ENCODE measurements at regions not wholly inside any gene's neighbourhood (a gene's known extent, or its start where the extent isn't known, plus 50 kb on each side); places are given as distances from the start of the nearest gene placed in this dataset.

DNA sequence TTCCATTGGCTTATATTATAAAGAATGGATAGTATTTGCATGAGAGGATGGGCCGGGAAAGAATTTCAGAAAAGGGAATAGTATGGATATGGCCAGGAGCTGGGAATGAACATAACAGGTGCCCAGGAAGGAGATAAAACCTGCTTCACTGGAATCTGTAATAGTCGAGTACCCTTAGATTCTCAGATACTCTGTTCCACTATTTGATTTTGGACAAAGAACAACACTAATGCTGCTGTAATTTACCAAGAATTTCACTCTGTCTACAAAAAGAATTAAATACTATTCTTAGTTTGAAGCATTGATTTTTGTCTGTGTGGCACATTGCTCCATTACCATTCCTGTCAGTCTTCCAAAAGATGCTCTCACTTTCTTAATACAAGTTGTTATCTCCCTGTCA, 718.2 kb upstream of the LRRN3 start:
- TF ChIP-seq BACH2 (CRISPR knock-in tag; IDR thresholded peaks at IDR 0.05; ENCODE audit: borderline replicate concordance) (no peak), RARB (CRISPR knock-in tag; IDR thresholded peaks at IDR 0.05) (no peak), ESRRG (CRISPR knock-in tag; IDR thresholded peaks at IDR 0.05) (no peak), ISL1 (CRISPR knock-in tag; IDR thresholded peaks at IDR 0.05) (no peak), SNAI2 (CRISPR knock-in tag; IDR thresholded peaks at IDR 0.05) (no peak), ARNTL (CRISPR knock-in tag; IDR thresholded peaks at IDR 0.05; ENCODE audit: borderline replicate concordance, low read depth) (no peak)
- ATAC-seq = no peak

DNA sequence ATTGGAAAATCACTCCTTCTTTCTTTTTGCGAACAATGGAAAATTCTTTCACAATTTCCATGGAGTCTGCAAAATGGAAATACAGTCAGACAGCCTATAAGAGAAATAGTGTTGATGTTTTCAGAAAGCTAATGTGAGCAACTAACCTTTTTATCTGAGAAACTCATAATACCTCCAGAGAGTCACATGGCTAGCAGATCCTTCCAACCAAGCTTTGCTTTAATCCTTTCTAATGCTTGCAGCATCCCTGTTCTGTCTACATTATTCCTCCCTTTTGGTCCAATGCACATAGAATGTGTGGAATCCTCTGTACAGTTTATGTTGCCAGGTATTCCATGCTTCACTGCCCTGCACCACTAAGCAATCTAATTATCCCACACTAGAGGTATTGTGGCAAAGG, 717.5 kb upstream of the LRRN3 start:
- no peak for ATAC-seq

DNA sequence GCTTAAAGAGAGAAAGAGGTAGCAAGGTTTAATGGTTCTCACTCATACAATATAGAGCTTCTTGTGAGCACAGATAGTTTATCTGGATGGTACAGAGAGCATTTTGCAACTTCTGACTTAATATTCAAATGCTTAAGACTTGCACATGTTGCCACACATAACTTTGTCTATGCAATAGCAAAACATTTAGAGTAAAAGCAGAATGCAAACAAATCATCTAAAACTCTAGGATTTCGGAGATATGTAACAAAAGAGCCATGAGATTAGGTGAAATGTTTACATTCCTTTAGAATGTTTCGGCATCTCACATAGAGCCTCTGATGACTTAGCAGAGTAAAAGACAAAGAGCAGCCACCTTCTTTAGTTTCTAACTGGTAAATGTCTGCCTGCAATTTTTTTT, 717.1 kb upstream of the LRRN3 start:
- no peak for ATAC-seq
- TF ChIP-seq OSR1 (CRISPR knock-in tag; IDR thresholded peaks at IDR 0.05) (no peak), POU6F1 (CRISPR knock-in tag; IDR thresholded peaks at IDR 0.05; ENCODE audit: borderline replicate concordance, low read depth) (no peak), CSDC2 (CRISPR knock-in tag; IDR thresholded peaks at IDR 0.05) (no peak), ARNTL (CRISPR knock-in tag; IDR thresholded peaks at IDR 0.05; ENCODE audit: borderline replicate concordance, low read depth) (no peak), SNAI2 (CRISPR knock-in tag; IDR thresholded peaks at IDR 0.05) (no peak), ESRRG (CRISPR knock-in tag; IDR thresholded peaks at IDR 0.05) (no peak)

More for the DNA sequence above, 717.5 kb upstream of the LRRN3 start:
- TF ChIP-seq CREB5 (CRISPR knock-in tag; IDR thresholded peaks at IDR 0.05; ENCODE audit: low read depth) = no peak
- TF ChIP-seq ESRRG (CRISPR knock-in tag; IDR thresholded peaks at IDR 0.05) = no peak
- TF ChIP-seq PPARA (CRISPR knock-in tag; IDR thresholded peaks at IDR 0.05; ENCODE audit: borderline replicate concordance) = no peak
- TF ChIP-seq, protein P1, sequence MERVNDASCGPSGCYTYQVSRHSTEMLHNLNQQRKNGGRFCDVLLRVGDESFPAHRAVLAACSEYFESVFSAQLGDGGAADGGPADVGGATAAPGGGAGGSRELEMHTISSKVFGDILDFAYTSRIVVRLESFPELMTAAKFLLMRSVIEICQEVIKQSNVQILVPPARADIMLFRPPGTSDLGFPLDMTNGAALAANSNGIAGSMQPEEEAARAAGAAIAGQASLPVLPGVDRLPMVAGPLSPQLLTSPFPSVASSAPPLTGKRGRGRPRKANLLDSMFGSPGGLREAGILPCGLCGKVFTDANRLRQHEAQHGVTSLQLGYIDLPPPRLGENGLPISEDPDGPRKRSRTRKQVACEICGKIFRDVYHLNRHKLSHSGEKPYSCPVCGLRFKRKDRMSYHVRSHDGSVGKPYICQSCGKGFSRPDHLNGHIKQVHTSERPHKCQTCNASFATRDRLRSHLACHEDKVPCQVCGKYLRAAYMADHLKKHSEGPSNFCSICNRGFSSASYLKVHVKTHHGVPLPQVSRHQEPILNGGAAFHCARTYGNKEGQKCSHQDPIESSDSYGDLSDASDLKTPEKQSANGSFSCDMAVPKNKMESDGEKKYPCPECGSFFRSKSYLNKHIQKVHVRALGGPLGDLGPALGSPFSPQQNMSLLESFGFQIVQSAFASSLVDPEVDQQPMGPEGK (CRISPR knock-in tag; IDR thresholded peaks at IDR 0.05; ENCODE audit: borderline replicate concordance) = no peak
- TF ChIP-seq CSRNP3 (CRISPR knock-in tag; IDR thresholded peaks at IDR 0.05) = no peak
- no peak for TF ChIP-seq CSDC2 (CRISPR knock-in tag; IDR thresholded peaks at IDR 0.05)
- no peak for TF ChIP-seq POU6F1 (CRISPR knock-in tag; IDR thresholded peaks at IDR 0.05; ENCODE audit: borderline replicate concordance, low read depth)
- no peak for TF ChIP-seq TOX (CRISPR knock-in tag; IDR thresholded peaks at IDR 0.05; ENCODE audit: borderline replicate concordance)
- no peak for TF ChIP-seq ZFP30 (CRISPR knock-in tag; IDR thresholded peaks at IDR 0.05)
- TF ChIP-seq ZFP3 (CRISPR knock-in tag; IDR thresholded peaks at IDR 0.05) = no peak
- TF ChIP-seq ZNF70 (CRISPR knock-in tag; IDR thresholded peaks at IDR 0.05) = no peak
- TF ChIP-seq SNAI2 (CRISPR knock-in tag; IDR thresholded peaks at IDR 0.05) = no peak
- no peak for TF ChIP-seq ZC3H10 (CRISPR knock-in tag; IDR thresholded peaks at IDR 0.05)
- no peak for TF ChIP-seq OSR1 (CRISPR knock-in tag; IDR thresholded peaks at IDR 0.05)
- no peak for TF ChIP-seq GLIS3 (CRISPR knock-in tag; IDR thresholded peaks at IDR 0.05)
- TF ChIP-seq ZNF565 (CRISPR knock-in tag; conservative IDR thresholded peaks at IDR 0.05; ENCODE audit: low read depth) = no peak
- TF ChIP-seq ZNF8 (CRISPR knock-in tag; IDR thresholded peaks at IDR 0.05) = no peak
- no peak for TF ChIP-seq TCF4 (CRISPR knock-in tag; IDR thresholded peaks at IDR 0.05; ENCODE audit: borderline replicate concordance)

DNA sequence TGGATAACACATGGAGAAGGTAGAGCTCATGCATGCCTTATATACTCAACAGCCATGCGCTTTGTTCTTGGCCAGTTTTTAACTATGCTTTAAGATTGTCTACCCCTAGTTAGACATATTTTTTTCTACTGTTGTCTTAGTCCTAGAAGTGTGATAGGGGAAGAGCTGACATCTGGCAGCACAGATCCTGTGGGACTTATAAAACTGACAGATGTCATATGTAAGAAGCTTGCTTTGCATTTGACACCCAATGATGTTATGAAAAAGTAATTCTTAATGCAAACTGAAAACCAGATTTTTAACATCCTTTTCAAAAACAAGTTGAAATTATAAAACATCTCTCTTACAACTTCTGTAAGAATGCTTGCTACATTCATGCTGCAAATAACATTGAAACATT, 715.9 kb upstream of the LRRN3 start:
- ATAC-seq = no peak
- TF ChIP-seq OSR1 (CRISPR knock-in tag; IDR thresholded peaks at IDR 0.05) (no peak), TOX (CRISPR knock-in tag; IDR thresholded peaks at IDR 0.05; ENCODE audit: borderline replicate concordance) (no peak), ZC3H10 (CRISPR knock-in tag; IDR thresholded peaks at IDR 0.05) (no peak), TCF4 (CRISPR knock-in tag; IDR thresholded peaks at IDR 0.05; ENCODE audit: borderline replicate concordance) (no peak), PPARA (CRISPR knock-in tag; IDR thresholded peaks at IDR 0.05; ENCODE audit: borderline replicate concordance) (no peak), POU6F1 (CRISPR knock-in tag; IDR thresholded peaks at IDR 0.05; ENCODE audit: borderline replicate concordance, low read depth) (no peak), ZNF8 (CRISPR knock-in tag; IDR thresholded peaks at IDR 0.05) (no peak), ZFP30 (CRISPR knock-in tag; IDR thresholded peaks at IDR 0.05) (no peak), ZNF565 (CRISPR knock-in tag; conservative IDR thresholded peaks at IDR 0.05; ENCODE audit: low read depth) (no peak), ARNTL (CRISPR knock-in tag; IDR thresholded peaks at IDR 0.05; ENCODE audit: borderline replicate concordance, low read depth) (no peak), BACH2 (CRISPR knock-in tag; IDR thresholded peaks at IDR 0.05; ENCODE audit: borderline replicate concordance) (no peak), SNAI2 (CRISPR knock-in tag; IDR thresholded peaks at IDR 0.05) (no peak), RARB (CRISPR knock-in tag; IDR thresholded peaks at IDR 0.05) (no peak)
- TF ChIP-seq, protein P1 (CRISPR knock-in tag; IDR thresholded peaks at IDR 0.05; ENCODE audit: borderline replicate concordance) = no peak

Data from SK-N-SH treated with all-trans-retinoic acid at 6 μM for 48 hours (cell line).